ENCODE measurements at regions not wholly inside any gene's neighbourhood (a gene's known extent, or its start where the extent isn't known, plus 50 kb on each side); places are given as distances from the start of the nearest gene placed in this dataset.

GRCh38 chr5:82785456-82785855 lies 291.7 kb downstream of the TMEM167A start (continued):
- TF ChIP-seq ZNF430 (CRISPR knock-in tag; IDR thresholded peaks at IDR 0.05): no peak

- POLR2A ChIA-PET: no interaction called here
- DNase-seq (ENCODE audit: low spot score): no peak
Observed at GRCh38 chr5:82784521-82784920, 292.7 kb downstream of the TMEM167A start.

GRCh38 chr5:82777106-82777505 lies 300.1 kb downstream of the TMEM167A start:
- no peak overlapping the region for H3K9ac ChIP-seq (ENCODE audit: insufficient read depth, low read depth, low read length)
- DNase-seq (ENCODE audit: low spot score): no peak
- H3K27me3 ChIP-seq (ENCODE audit: control insufficient read depth in 1 of 2, insufficient read depth in 2 of 2, low read length in 2 of 2): no peaks in the 10 kb centered on the region; a peak in 1 of 5 replicates
- no TSS peak for BruUV-seq (replicated peaks)
- no peaks in the 10 kb centered on the region for H3K79me2 ChIP-seq (ENCODE audit: insufficient read depth, low read length)
- FAIRE-seq: no peak
- CTCF ChIA-PET (ENCODE audit: low intra/inter-chr PET ratio, low total read pairs): no interaction called here
- WGBS (ENCODE audit: low lambda C conversion rate): 0% methylated on average over 2 of the region's 2 CpGs
- H2AFZ ChIP-seq (ENCODE audit: low read length): no peak overlapping the region
- H3K36me3 ChIP-seq (replicated peaks in 1 of 2; ENCODE audit: control insufficient read depth in 1 of 2, insufficient read depth in 2 of 2, low read length in 2 of 2): no peaks in the 10 kb centered on the region
- H3K4me3 ChIP-seq (replicated peaks in 1 of 3; ENCODE audit: insufficient read depth in 1 of 3, low read depth in 2 of 3, low read length in 3 of 3): no peak overlapping the region
- POLR2A ChIA-PET: no interaction called here
- ATAC-seq: no peak
- in situ Hi-C loops (cut with HindIII; ENCODE audit: extremely low pct_ligation_motif_present, low pct_unique_long_range_greater_than_20kb): no loop called here
- H3K4me2 ChIP-seq (ENCODE audit: low read depth, low read length): no peak overlapping the region
- no peak overlapping the region for H3K27ac ChIP-seq (ENCODE audit: extremely low read length, insufficient read depth, low read length)
- intact Hi-C loops (cut with micrococcal nuclease; ENCODE audit: unreplicated experiment): no loop called here
- H3K4me1 ChIP-seq (ENCODE audit: insufficient read depth, low read length): no peaks in the 10 kb centered on the region
- no peaks in the 10 kb centered on the region for H4K20me1 ChIP-seq (ENCODE audit: insufficient read depth, low read length)
- no peaks in the 10 kb centered on the region for H3K9me3 ChIP-seq (ENCODE audit: low read length)
- TF ChIP-seq AFF4 (CRISPR knock-in tag; IDR thresholded peaks at IDR 0.05) (no peak), ZNF460 (CRISPR knock-in tag; IDR thresholded peaks at IDR 0.05; ENCODE audit: borderline replicate concordance) (no peak), HNRNPL (IDR thresholded peaks at IDR 0.05; ENCODE audit: low read depth, low read length) (no peak), SNAI1 (CRISPR knock-in tag; IDR thresholded peaks at IDR 0.05; ENCODE audit: borderline replicate concordance) (no peak)
- TF ChIP-seq, protein P1, sequence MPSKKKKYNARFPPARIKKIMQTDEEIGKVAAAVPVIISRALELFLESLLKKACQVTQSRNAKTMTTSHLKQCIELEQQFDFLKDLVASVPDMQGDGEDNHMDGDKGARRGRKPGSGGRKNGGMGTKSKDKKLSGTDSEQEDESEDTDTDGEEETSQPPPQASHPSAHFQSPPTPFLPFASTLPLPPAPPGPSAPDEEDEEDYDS (CRISPR knock-in tag; IDR thresholded peaks at IDR 0.05): no peak
- TF ChIP-seq, protein P2, sequence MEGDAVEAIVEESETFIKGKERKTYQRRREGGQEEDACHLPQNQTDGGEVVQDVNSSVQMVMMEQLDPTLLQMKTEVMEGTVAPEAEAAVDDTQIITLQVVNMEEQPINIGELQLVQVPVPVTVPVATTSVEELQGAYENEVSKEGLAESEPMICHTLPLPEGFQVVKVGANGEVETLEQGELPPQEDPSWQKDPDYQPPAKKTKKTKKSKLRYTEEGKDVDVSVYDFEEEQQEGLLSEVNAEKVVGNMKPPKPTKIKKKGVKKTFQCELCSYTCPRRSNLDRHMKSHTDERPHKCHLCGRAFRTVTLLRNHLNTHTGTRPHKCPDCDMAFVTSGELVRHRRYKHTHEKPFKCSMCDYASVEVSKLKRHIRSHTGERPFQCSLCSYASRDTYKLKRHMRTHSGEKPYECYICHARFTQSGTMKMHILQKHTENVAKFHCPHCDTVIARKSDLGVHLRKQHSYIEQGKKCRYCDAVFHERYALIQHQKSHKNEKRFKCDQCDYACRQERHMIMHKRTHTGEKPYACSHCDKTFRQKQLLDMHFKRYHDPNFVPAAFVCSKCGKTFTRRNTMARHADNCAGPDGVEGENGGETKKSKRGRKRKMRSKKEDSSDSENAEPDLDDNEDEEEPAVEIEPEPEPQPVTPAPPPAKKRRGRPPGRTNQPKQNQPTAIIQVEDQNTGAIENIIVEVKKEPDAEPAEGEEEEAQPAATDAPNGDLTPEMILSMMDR (CRISPR knock-in tag; IDR thresholded peaks at IDR 0.05): no peak

More at GRCh38 chr5:82784521-82784920, 292.7 kb downstream of the TMEM167A start:
- Histone ChIP-seq H2AFZ (ENCODE audit: low read length) (no peak overlapping the region), H3K4me1 (ENCODE audit: insufficient read depth, low read length) (peaks cover 13% of the 10 kb centered on the region), H3K27ac (ENCODE audit: extremely low read length, insufficient read depth, low read length) (no peak overlapping the region), H3K79me2 (ENCODE audit: insufficient read depth, low read length) (no peaks in the 10 kb centered on the region), H4K20me1 (ENCODE audit: insufficient read depth, low read length) (no peaks in the 10 kb centered on the region), H3K36me3 (replicated peaks in 1 of 2; ENCODE audit: control insufficient read depth in 1 of 2, insufficient read depth in 2 of 2, low read length in 2 of 2) (no peaks in the 10 kb centered on the region), H3K4me2 (ENCODE audit: low read depth, low read length) (no peak overlapping the region), H3K9ac (ENCODE audit: insufficient read depth, low read depth, low read length) (no peak overlapping the region), H3K27me3 (ENCODE audit: control insufficient read depth in 1 of 2, insufficient read depth in 2 of 2, low read length in 2 of 2) (no peaks in the 10 kb centered on the region; a peak in 1 of 5 replicates), H3K4me3 (replicated peaks in 1 of 3; ENCODE audit: insufficient read depth in 1 of 3, low read depth in 2 of 3, low read length in 3 of 3) (no peak overlapping the region), H3K9me3 (ENCODE audit: low read length) (no peaks in the 10 kb centered on the region)
- WGBS (ENCODE audit: low lambda C conversion rate): 0% methylated on average over 1 of the region's 1 CpG
- CTCF ChIA-PET (ENCODE audit: low intra/inter-chr PET ratio, low total read pairs): no interaction called here
- FAIRE-seq (no peak), ATAC-seq (no peak)
- intact Hi-C loops (cut with micrococcal nuclease; ENCODE audit: unreplicated experiment) (no loop called here), in situ Hi-C loops (cut with HindIII; ENCODE audit: extremely low pct_ligation_motif_present, low pct_unique_long_range_greater_than_20kb) (no loop called here)
- no TSS peak for BruUV-seq (replicated peaks)
- TF ChIP-seq ZNF563 (CRISPR knock-in tag; IDR thresholded peaks at IDR 0.05): no peak
- no peak for TF ChIP-seq TOE1 (CRISPR knock-in tag; IDR thresholded peaks at IDR 0.05)
- no peak for TF ChIP-seq MAZ (IDR thresholded peaks at IDR 0.05; ENCODE audit: borderline replicate concordance, low read depth, low read length)
- no peak for TF ChIP-seq MAZ (CRISPR knock-in tag; IDR thresholded peaks at IDR 0.05; ENCODE audit: low read depth)
- no peak for TF ChIP-seq KMT2A (CRISPR knock-in tag; IDR thresholded peaks at IDR 0.05)
- TF ChIP-seq ZNF749 (CRISPR knock-in tag; IDR thresholded peaks at IDR 0.05; ENCODE audit: borderline replicate concordance): no peak
- TF ChIP-seq HNRNPUL1 (IDR thresholded peaks at IDR 0.05; ENCODE audit: low read depth, low read length): no peak
- no peak for TF ChIP-seq ZNF550 (CRISPR knock-in tag; IDR thresholded peaks at IDR 0.05; ENCODE audit: borderline replicate concordance)
- TF ChIP-seq NPAS2 (CRISPR knock-in tag; IDR thresholded peaks at IDR 0.05; ENCODE audit: borderline replicate concordance): no peak
- no peak for TF ChIP-seq RAD21 (CRISPR knock-in tag; IDR thresholded peaks at IDR 0.05)
- TF ChIP-seq THYN1 (CRISPR knock-in tag; IDR thresholded peaks at IDR 0.05; ENCODE audit: borderline replicate concordance, low read depth): no peak
- TF ChIP-seq ATM (IDR thresholded peaks at IDR 0.05; ENCODE audit: borderline replicate concordance): no peak
- no peak for TF ChIP-seq ZNF441 (CRISPR knock-in tag; IDR thresholded peaks at IDR 0.05; ENCODE audit: borderline replicate concordance)
- no peak for TF ChIP-seq HNRNPK (IDR thresholded peaks at IDR 0.05; ENCODE audit: low read depth, low read length, poor library complexity, severe bottlenecking)

Data from HepG2 (cell line).